ENCODE measurements at regions not wholly inside any gene's neighbourhood (a gene's known extent, or its start where the extent isn't known, plus 50 kb on each side); places are given as distances from the start of the nearest gene placed in this dataset.

GRCh38 chr18:72368308-72368707, 175.8 kb downstream of the CBLN2 start:
- no peak for DNase-seq (ENCODE audit: low read depth in 1 of 2, low spot score in 1 of 2)

DNA sequence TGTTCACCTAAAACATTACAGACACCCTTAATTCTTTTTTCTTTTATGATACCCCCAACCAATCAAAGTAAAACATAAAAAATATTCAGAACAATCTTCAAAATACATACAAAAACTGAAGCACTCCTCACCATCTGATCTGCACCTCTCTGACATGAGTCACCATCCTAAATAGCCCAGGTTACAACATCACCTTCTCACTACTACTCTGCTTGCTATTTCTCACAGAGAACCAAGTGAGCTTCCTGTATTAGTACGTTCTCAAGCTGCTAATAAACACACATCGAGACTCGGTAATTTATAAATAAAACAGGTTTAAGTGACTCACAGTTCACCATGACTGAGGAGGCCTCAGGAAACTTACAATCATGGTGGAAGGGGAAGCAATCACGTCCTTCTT, 183.5 kb downstream of the CBLN2 start:
- no peak for DNase-seq (ENCODE audit: low read depth in 1 of 2, low spot score in 1 of 2)

GRCh38 chr18:72342933-72343332, 201.2 kb downstream of the CBLN2 start:
- DNase-seq (ENCODE audit: low read depth in 1 of 2, low spot score in 1 of 2), result no peak

- no peak for DNase-seq (ENCODE audit: low read depth in 1 of 2, low spot score in 1 of 2)
Observed at GRCh38 chr18:72339976-72340375, 204.2 kb downstream of the CBLN2 start.

GRCh38 chr18:72336786-72337185, 207.4 kb downstream of the CBLN2 start:
- DNase-seq (ENCODE audit: low read depth in 1 of 2, low spot score in 1 of 2), result no peak

- DNase-seq (ENCODE audit: low read depth in 1 of 2, low spot score in 1 of 2), result no peak
Observed at GRCh38 chr18:72329533-72329932, 214.6 kb downstream of the CBLN2 start.

GRCh38 chr18:72325307-72325706, 218.8 kb downstream of the CBLN2 start:
- no peak for DNase-seq (ENCODE audit: low read depth in 1 of 2, low spot score in 1 of 2)

- DNase-seq (ENCODE audit: low read depth in 1 of 2, low spot score in 1 of 2), result no peak
Observed at GRCh38 chr18:72324677-72325076, 219.5 kb downstream of the CBLN2 start.

GRCh38 chr18:72316497-72316896, 227.6 kb downstream of the CBLN2 start:
- no peak for DNase-seq (ENCODE audit: low read depth in 1 of 2, low spot score in 1 of 2)

DNA sequence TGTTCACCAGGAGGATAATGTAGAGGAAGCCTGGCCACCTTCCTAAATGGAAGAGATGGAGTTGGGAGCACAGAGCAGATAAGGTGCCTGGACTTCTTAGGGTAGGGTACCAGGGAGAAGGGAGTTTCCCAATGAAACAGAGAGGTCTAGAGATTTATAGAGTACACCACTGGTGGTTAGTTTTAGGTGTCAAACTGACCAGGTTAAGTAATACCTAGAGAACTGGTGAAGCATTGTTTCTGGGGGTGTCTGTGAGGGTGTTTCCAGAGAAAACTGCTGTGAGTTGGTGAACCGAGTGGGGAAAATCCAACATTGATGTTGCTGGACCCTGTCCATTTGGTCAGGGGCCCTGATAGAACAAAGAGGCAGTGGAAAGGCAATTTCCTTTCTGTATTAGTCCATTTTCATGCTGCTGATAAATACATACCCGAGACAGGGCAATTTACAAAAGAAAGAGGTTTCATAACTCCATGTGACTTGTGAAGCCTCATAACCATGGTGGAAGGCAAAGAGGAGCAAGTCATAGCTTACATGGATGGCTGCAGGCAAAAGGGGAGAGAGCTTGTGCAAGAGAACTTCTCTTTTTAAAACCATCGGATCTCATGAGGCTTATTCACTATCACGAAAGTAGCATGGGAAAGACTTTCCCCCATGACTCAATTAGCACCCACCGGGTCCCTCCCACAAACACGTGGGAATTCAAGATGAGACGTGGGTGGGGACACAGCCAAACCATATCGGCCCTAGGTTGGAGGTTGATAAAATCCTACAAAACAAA, 260.8 kb downstream of the CBLN2 start:
- no peak for DNase-seq (ENCODE audit: low read depth in 1 of 2, low spot score in 1 of 2)

DNA sequence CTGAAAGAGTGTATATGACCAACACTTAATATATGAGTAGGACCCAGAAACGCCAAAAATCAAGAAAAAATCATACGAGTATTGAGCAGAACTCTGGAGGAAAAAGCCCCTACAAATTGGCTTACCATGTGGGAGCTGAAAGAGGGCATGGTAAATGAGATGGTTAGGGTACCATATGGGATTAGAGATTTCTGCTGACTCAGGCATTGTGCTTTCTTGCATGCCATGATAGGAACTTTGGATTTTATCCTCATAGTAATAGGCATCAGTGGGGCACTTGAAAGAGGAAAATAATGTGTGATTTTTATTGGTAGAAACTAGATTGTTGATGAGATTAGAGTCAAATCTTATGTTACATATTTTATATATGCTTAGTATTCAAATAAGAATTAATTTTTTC, 271.1 kb downstream of the CBLN2 start:
- DNase-seq (ENCODE audit: low read depth in 1 of 2, low spot score in 1 of 2), result no peak

GRCh38 chr18:72261590-72261989, 282.6 kb downstream of the CBLN2 start:
- no peak for DNase-seq (ENCODE audit: low read depth in 1 of 2, low spot score in 1 of 2)

DNA sequence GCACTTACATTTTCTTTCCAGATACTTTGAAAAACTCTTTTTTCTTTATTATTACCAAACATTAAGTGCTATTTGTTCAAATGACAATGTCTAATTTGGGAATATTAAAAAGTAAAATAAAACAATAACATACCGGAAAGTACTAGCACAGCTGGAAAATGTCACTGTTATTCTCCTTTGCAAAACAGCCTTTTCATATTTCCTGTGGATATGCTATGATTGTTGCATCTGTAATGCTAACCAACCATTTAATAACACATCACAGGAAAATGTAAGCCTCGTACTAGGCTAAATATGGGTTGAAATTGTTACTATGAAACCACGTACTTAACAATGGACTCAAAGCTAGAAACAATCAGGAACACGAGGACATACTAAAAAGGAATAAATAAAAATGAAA, 298.1 kb downstream of the CBLN2 start:
- DNase-seq (ENCODE audit: low read depth in 1 of 2, low spot score in 1 of 2), result no peak

GRCh38 chr18:72235422-72235821, 308.7 kb downstream of the CBLN2 start:
- no peak for DNase-seq (ENCODE audit: low read depth in 1 of 2, low spot score in 1 of 2)

GRCh38 chr18:72233106-72233505, 311.0 kb downstream of the CBLN2 start:
- no peak for DNase-seq (ENCODE audit: low read depth in 1 of 2, low spot score in 1 of 2)

DNA sequence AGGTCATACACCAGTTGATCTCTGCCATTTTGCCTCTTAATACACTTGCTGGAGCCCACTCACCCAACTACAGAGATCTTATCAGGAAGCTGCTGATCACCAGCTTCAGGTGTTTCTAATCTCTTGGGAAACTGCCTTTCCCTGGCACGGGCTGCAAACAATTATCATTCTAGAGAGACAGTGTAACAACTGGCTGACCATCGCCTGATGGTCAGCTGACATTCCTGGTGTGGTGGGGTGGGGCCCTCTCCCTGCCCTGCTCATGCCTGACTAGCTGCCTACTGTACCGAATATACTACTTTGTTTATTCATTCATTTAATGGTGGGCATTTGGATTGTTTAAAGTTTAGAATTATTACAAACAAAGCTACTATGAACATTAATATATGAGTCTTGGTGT, 311.5 kb downstream of the CBLN2 start:
- DNase-seq (ENCODE audit: low read depth in 1 of 2, low spot score in 1 of 2), result no peak

DNA sequence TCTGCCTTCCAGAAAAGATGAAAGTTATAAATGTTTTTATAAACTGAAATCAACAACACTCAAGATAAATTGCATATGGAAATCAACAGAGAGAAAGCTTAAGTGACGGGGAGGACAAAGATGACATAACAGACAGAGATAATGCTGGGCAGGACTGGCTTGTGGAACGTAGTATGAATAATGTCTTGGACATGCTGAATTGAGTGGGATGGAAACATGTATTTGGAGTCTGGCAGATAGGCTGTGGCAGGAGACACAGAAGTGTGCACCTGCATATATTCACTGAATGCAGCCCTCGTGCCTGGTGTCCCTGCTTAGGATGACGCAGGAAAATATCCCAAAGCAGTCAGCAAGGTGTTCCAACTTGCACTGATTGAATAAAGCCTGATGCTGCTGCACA, 318.2 kb downstream of the CBLN2 start:
- DNase-seq (ENCODE audit: low read depth in 1 of 2, low spot score in 1 of 2), result no peak

GRCh38 chr18:72223733-72224132, 320.4 kb downstream of the CBLN2 start:
- no peak for DNase-seq (ENCODE audit: low read depth in 1 of 2, low spot score in 1 of 2)

DNA sequence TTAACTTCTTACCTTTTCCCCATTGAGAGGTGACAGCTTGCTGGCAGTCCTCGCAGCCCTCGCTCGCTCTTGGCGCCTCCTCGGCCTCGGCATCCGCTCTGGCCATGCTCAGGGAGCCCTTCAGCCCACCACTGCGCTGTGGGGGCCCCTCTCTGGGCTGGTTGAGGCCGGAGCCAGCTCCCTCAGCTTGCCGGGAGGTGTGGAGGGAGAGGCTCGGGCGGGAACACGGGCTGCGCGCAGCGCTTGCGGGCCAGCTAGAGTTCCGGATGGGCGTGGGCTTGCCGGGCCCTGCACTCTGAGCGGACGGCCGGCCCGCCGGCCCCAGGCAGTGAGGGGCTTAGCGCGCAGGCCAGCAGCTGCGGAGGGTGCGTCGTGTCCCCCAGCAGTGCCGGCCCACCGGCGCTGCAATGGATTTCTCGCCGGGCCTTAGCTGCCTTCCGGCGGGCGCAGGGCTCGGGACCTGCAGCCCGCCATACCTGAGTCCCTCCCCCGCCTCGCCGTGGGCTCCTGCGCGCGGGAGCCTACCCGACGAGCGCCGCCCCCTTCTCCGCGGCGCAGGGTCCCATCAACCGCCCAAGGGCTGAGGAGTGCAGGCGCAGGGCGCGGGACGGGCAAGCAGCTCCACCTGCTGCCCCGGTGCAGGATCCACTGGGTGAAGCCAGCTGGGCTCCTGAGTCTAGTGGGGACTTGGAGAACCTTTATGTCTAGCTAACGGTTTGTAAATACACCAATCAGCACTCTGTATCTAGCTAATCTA, 335.0 kb downstream of the CBLN2 start:
- no peak for DNase-seq (ENCODE audit: low read depth in 1 of 2, low spot score in 1 of 2)

DNA sequence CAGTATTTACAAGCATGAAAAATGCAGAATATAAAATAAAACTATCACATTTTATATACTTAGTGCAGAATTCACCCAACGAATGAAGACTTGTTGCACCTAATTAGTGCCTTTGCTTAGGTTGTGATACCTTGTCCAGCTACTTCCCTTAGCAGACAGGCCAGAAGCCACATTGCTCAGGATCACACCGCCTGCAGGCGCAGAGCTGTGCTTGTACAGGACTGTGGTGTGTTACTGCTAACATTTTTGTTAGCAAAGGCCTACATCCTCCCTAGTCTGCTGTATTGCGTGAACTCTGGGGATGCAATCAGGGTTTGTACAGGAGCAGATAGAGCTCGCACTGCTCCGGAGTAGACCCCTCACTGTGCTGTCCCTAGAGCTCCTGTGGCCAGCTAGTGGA, 336.9 kb downstream of the CBLN2 start:
- no peak for DNase-seq (ENCODE audit: low read depth in 1 of 2, low spot score in 1 of 2)

DNA sequence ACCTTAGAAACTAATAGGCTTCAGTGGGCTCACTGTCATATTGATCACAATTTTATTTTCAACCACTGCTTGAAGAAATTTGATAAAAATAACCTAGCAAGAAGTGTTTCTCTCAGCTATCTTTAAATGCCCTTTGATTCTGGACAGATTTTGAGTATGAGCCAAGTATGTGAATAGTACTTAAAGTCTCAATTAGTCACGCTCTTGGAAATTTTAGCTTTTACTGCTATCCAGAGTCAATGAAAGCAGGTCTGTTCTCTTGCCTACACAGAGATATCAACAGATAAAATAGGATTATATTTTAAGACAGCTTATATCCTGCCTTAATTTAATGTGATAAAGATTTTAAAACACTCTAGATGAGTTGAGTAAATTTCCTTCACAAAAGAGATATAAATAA, 337.3 kb downstream of the CBLN2 start:
- no peak for DNase-seq (ENCODE audit: low read depth in 1 of 2, low spot score in 1 of 2)

DNA sequence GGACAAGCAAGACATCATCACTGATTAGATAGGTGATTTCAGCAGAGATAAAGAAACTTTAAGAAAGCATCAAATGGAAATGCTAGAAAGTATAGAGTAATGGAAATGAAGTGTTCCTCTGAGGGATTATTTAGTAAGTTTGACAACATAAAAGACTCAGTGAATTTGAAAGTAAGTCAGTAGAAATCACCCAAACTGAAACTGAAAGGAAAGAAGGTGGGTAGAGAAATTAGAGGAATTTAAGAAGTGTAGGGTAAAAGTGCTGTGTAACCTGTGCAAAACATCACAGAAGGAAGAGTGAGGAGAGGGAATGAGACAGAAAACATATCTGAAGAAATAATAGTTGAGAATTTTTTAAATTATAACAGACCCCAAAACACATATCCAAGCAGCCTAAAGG, 343.1 kb downstream of the CBLN2 start:
- DNase-seq (ENCODE audit: low read depth in 1 of 2, low spot score in 1 of 2), result no peak

DNA sequence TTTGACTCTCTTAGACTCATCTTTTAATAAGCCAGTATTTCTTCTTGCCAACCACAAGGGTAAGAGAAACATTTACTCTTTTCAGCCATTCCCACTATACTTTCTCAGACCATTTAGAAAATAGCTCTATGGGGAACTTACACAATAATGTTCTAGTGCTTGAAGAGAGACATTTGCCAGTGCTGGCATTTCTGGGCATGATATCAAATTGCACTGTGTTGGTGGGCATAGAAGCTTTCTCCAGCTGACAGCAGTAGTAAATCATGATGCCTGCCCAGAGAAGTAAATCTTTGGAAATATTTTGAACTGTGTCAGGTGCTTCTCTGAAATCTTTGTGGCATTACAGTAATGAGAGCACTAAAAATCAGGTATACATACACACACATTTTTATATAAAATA, 346.6 kb downstream of the CBLN2 start:
- no peak for DNase-seq (ENCODE audit: low read depth in 1 of 2, low spot score in 1 of 2)

All from stimulated activated CD4-positive, alpha-beta T cell treated with anti-CD3 and anti-CD28 coated beads, Interleukin-15, amount 100 ng/mL, for 1 hour (primary cell).